Stimulated activated CD4-positive, alpha-beta T cell treated with anti-CD3 and anti-CD28 coated beads, Interleukin-1b, Interleukin-23, amount 100 ng/mL, for 24 hours (primary cell): ENCODE measurements at regions not wholly inside any gene's neighbourhood (a gene's known extent, or its start where the extent isn't known, plus 50 kb on each side); places are given as distances from the start of the nearest gene placed in this dataset.
"Not testable (repeated sequence)": the region's sequence is repeated elsewhere in the genome, so short reads cannot be mapped to it uniquely, and the experiment has no call there.

Experiments
- DNase-seq, 4 experiments: peaks; one replicate each; pipeline ENCODE4 v3.0.0-alpha.2; 2020; ENCODE audit warnings: low read depth in 4 of 4, low spot score in 1 of 4

GRCh38 chr7:106583706-106584690, 77.0 kb downstream of the CCDC71L start:
- DNase-seq: no peak

- no peak for DNase-seq
Measured at GRCh38 chr7:106583100-106583499, 77.9 kb downstream of the CCDC71L start.

- no peak for DNase-seq
Measured at GRCh38 chr7:106582365-106582764, 78.6 kb downstream of the CCDC71L start.

GRCh38 chr7:106579086-106579485, 81.9 kb downstream of the CCDC71L start:
- DNase-seq: not testable (repeated sequence)

GRCh38 chr7:106575138-106575823, 85.7 kb downstream of the CCDC71L start:
- DNase-seq: no peak

- DNase-seq: no peak
Measured at GRCh38 chr7:106573738-106574137, 87.2 kb downstream of the CCDC71L start.

- DNase-seq: no peak
Measured at GRCh38 chr7:106573125-106573663, 87.8 kb downstream of the CCDC71L start.

GRCh38 chr7:106572394-106573124, 88.4 kb downstream of the CCDC71L start:
- DNase-seq: no peak

GRCh38 chr7:106571563-106571962, 89.4 kb downstream of the CCDC71L start:
- no peak for DNase-seq

- no peak for DNase-seq
Measured at GRCh38 chr7:106570948-106571418, 90.0 kb downstream of the CCDC71L start.

GRCh38 chr7:106570146-106570545, 90.8 kb downstream of the CCDC71L start:
- no peak for DNase-seq

GRCh38 chr7:106569500-106569929, 91.4 kb downstream of the CCDC71L start:
- no peak for DNase-seq

GRCh38 chr7:106568680-106569499, 92.1 kb downstream of the CCDC71L start:
- no peak for DNase-seq

- no peak for DNase-seq
Measured at GRCh38 chr7:106568002-106568679, 92.8 kb downstream of the CCDC71L start.

- not testable (repeated sequence) for DNase-seq
Measured at GRCh38 chr7:106567204-106568001, 93.6 kb downstream of the CCDC71L start.

- no peak for DNase-seq
Measured at GRCh38 chr7:106566672-106567071, 94.3 kb downstream of the CCDC71L start.

- no peak for DNase-seq
Measured at GRCh38 chr7:106566196-106566595, 94.8 kb downstream of the CCDC71L start.

GRCh38 chr7:106565428-106565827, 95.5 kb downstream of the CCDC71L start:
- no peak for DNase-seq
